ENCODE measurements at regions not wholly inside any gene's neighbourhood (a gene's known extent, or its start where the extent isn't known, plus 50 kb on each side); places are given as distances from the start of the nearest gene placed in this dataset.

GRCh38 chr9:88821033-88821745 lies 170.1 kb upstream of the S1PR3 start:
- H3K4me3 ChIP-seq (ENCODE audit: low read depth, low read length): no peak overlapping the region
- no peak for TF ChIP-seq CTCF (IDR thresholded peaks at IDR 0.05; ENCODE audit: insufficient read depth in 1 of 2, low read depth in 1 of 2, low read length in 1 of 2, severe bottlenecking in 1 of 2, unreplicated experiment in 1 of 2)
- no peaks in the 10 kb centered on the region for H3K27me3 Mint-ChIP-seq (ENCODE audit: insufficient read depth, unreplicated experiment)
- CTCF ChIA-PET: no interaction called here
- H3K4me1 Mint-ChIP-seq (ENCODE audit: low read depth, unreplicated experiment): no peaks in the 10 kb centered on the region
- H3K36me3 ChIP-seq (ENCODE audit: control insufficient read depth, insufficient read depth, low read length): no peaks in the 10 kb centered on the region
- H3K9me3 ChIP-seq: no peaks in the 10 kb centered on the region
- H3K27ac Mint-ChIP-seq (ENCODE audit: unreplicated experiment): no peak overlapping the region
- H3K36me3 Mint-ChIP-seq (ENCODE audit: insufficient read depth, unreplicated experiment): no peaks in the 10 kb centered on the region
- H3K4me1 ChIP-seq: no peaks in the 10 kb centered on the region
- no peak for DNase-seq
- no peaks in the 10 kb centered on the region for H3K9me3 Mint-ChIP-seq (ENCODE audit: unreplicated experiment)
- no peak overlapping the region for H3K4me3 Mint-ChIP-seq (ENCODE audit: unreplicated experiment)
- POLR2A ChIA-PET: no interaction called here
- H3K27me3 ChIP-seq (replicated peaks; ENCODE audit: control insufficient read depth, insufficient read depth, low read length): no peaks in the 10 kb centered on the region
- intact Hi-C loops (cut with micrococcal nuclease; ENCODE audit: unreplicated experiment): no loop called here
- BruUV-seq (replicated peaks): no TSS peak

GRCh38 chr9:88821746-88822106 lies 169.5 kb upstream of the S1PR3 start:
- H3K4me1 Mint-ChIP-seq (ENCODE audit: low read depth, unreplicated experiment): no peaks in the 10 kb centered on the region
- H3K4me3 Mint-ChIP-seq (ENCODE audit: unreplicated experiment): no peak overlapping the region
- H3K9me3 Mint-ChIP-seq (ENCODE audit: unreplicated experiment): no peaks in the 10 kb centered on the region
- TF ChIP-seq CTCF (IDR thresholded peaks at IDR 0.05; ENCODE audit: insufficient read depth in 1 of 2, low read depth in 1 of 2, low read length in 1 of 2, severe bottlenecking in 1 of 2, unreplicated experiment in 1 of 2): no peak
- H3K36me3 ChIP-seq (ENCODE audit: control insufficient read depth, insufficient read depth, low read length): no peaks in the 10 kb centered on the region
- H3K4me3 ChIP-seq (ENCODE audit: low read depth, low read length): no peak overlapping the region
- H3K27ac Mint-ChIP-seq (ENCODE audit: unreplicated experiment): no peak overlapping the region
- H3K27me3 Mint-ChIP-seq (ENCODE audit: insufficient read depth, unreplicated experiment): no peaks in the 10 kb centered on the region
- H3K9me3 ChIP-seq: no peaks in the 10 kb centered on the region
- intact Hi-C loops (cut with micrococcal nuclease; ENCODE audit: unreplicated experiment): no loop called here
- BruUV-seq (replicated peaks): no TSS peak
- no peak for DNase-seq
- H3K27me3 ChIP-seq (replicated peaks; ENCODE audit: control insufficient read depth, insufficient read depth, low read length): no peaks in the 10 kb centered on the region
- ChIA-PET POLR2A (no interaction called here), CTCF (no interaction called here)
- H3K4me1 ChIP-seq: no peaks in the 10 kb centered on the region
- H3K36me3 Mint-ChIP-seq (ENCODE audit: insufficient read depth, unreplicated experiment): no peaks in the 10 kb centered on the region

GRCh38 chr9:88824711-88825110 lies 166.6 kb upstream of the S1PR3 start:
- H3K9me3 ChIP-seq: no peaks in the 10 kb centered on the region
- H3K4me1 ChIP-seq: no peaks in the 10 kb centered on the region
- peaks cover 4% of the 10 kb centered on the region for H3K27me3 Mint-ChIP-seq (ENCODE audit: insufficient read depth, unreplicated experiment)
- no peak overlapping the region for H3K27ac Mint-ChIP-seq (ENCODE audit: unreplicated experiment)
- no peak overlapping the region for H3K4me3 Mint-ChIP-seq (ENCODE audit: unreplicated experiment)
- no TSS peak for BruUV-seq (replicated peaks)
- H3K4me1 Mint-ChIP-seq (ENCODE audit: low read depth, unreplicated experiment): no peaks in the 10 kb centered on the region
- H3K4me3 ChIP-seq (ENCODE audit: low read depth, low read length): no peak overlapping the region
- H3K9me3 Mint-ChIP-seq (ENCODE audit: unreplicated experiment): no peaks in the 10 kb centered on the region
- no peaks in the 10 kb centered on the region for H3K36me3 Mint-ChIP-seq (ENCODE audit: insufficient read depth, unreplicated experiment)
- no peaks in the 10 kb centered on the region for H3K27me3 ChIP-seq (replicated peaks; ENCODE audit: control insufficient read depth, insufficient read depth, low read length)
- intact Hi-C loops (cut with micrococcal nuclease; ENCODE audit: unreplicated experiment): no loop called here
- CTCF ChIA-PET: no interaction called here
- no peaks in the 10 kb centered on the region for H3K36me3 ChIP-seq (ENCODE audit: control insufficient read depth, insufficient read depth, low read length)
- TF ChIP-seq CTCF (IDR thresholded peaks at IDR 0.05; ENCODE audit: insufficient read depth in 1 of 2, low read depth in 1 of 2, low read length in 1 of 2, severe bottlenecking in 1 of 2, unreplicated experiment in 1 of 2): no peak
- POLR2A ChIA-PET: no interaction called here
- DNase-seq: no peak

Measured in Caco-2 (cell line).